ENCODE measurements at regions not wholly inside any gene's neighbourhood (a gene's known extent, or its start where the extent isn't known, plus 50 kb on each side); places are given as distances from the start of the nearest gene placed in this dataset.

DNA sequence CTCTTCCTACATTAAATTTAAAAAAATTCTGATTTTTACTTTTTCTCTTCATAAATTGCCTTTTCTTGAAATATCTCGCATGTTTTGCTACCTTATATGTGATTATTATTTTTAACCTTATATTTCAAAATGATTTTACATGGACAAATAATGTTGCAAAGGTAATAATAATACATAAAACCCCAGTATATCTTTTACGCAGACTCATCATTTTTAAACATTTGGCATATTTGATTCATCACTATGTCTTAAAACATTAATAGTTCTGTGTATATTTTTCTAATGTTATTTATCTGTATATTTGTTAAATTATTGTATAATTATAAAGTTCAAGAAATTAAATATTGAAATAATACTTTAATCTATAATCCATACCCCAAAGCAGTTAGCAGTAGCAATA is 350.8 kb downstream of the RPL10L start:
- TF ChIP-seq CREB1 (IDR thresholded peaks at IDR 0.05; ENCODE audit: low read depth) (no peak), NFIC (IDR thresholded peaks at IDR 0.05) (no peak), EGR1 (IDR thresholded peaks at IDR 0.05) (no peak)

GRCh38 chr14:46290706-46291105 is 360.9 kb downstream of the RPL10L start:
- no peak for TF ChIP-seq MAX (IDR thresholded peaks at IDR 0.05)
- no peak for TF ChIP-seq FOXM1 (IDR thresholded peaks at IDR 0.05; ENCODE audit: borderline replicate concordance, low read depth)
- no peak for TF ChIP-seq TAF1 (IDR thresholded peaks at IDR 0.05; ENCODE audit: low read depth)
- TF ChIP-seq NFIC (IDR thresholded peaks at IDR 0.05) = no peak
- TF ChIP-seq EGR1 (IDR thresholded peaks at IDR 0.05) = no peak
- no peak for TF ChIP-seq EP300 (IDR thresholded peaks at IDR 0.05; ENCODE audit: borderline replicate concordance)
- TF ChIP-seq, protein P1, sequence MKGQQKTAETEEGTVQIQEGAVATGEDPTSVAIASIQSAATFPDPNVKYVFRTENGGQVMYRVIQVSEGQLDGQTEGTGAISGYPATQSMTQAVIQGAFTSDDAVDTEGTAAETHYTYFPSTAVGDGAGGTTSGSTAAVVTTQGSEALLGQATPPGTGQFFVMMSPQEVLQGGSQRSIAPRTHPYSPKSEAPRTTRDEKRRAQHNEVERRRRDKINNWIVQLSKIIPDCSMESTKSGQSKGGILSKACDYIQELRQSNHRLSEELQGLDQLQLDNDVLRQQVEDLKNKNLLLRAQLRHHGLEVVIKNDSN (IDR thresholded peaks at IDR 0.05) = no peak

DNA sequence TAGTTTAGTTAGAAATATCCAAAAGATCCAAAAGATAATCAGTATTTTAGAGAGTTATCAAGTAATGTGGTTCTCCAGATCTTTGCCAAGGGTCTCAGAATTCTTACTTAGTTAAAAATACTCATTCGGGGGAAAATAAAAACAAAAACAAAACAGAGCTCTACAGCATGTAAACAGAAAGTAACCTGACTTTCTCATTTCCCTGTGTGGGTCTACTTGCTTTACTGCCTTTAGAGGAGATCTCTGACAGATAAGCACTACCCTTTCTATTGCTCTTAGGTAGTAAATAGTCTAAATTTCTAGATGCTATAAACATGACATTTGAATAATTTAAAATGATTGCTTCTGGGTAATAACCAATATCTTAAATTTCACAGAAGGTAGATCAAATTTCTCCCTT is 371.8 kb downstream of the RPL10L start:
- TF ChIP-seq FOXM1 (IDR thresholded peaks at IDR 0.05; ENCODE audit: borderline replicate concordance, low read depth) = no peak
- TF ChIP-seq, protein P1 (IDR thresholded peaks at IDR 0.05) = no peak
- TF ChIP-seq TEAD4 (IDR thresholded peaks at IDR 0.05) = no peak
- no peak for TF ChIP-seq EP300 (IDR thresholded peaks at IDR 0.05; ENCODE audit: borderline replicate concordance)

- TF ChIP-seq, protein P2, sequence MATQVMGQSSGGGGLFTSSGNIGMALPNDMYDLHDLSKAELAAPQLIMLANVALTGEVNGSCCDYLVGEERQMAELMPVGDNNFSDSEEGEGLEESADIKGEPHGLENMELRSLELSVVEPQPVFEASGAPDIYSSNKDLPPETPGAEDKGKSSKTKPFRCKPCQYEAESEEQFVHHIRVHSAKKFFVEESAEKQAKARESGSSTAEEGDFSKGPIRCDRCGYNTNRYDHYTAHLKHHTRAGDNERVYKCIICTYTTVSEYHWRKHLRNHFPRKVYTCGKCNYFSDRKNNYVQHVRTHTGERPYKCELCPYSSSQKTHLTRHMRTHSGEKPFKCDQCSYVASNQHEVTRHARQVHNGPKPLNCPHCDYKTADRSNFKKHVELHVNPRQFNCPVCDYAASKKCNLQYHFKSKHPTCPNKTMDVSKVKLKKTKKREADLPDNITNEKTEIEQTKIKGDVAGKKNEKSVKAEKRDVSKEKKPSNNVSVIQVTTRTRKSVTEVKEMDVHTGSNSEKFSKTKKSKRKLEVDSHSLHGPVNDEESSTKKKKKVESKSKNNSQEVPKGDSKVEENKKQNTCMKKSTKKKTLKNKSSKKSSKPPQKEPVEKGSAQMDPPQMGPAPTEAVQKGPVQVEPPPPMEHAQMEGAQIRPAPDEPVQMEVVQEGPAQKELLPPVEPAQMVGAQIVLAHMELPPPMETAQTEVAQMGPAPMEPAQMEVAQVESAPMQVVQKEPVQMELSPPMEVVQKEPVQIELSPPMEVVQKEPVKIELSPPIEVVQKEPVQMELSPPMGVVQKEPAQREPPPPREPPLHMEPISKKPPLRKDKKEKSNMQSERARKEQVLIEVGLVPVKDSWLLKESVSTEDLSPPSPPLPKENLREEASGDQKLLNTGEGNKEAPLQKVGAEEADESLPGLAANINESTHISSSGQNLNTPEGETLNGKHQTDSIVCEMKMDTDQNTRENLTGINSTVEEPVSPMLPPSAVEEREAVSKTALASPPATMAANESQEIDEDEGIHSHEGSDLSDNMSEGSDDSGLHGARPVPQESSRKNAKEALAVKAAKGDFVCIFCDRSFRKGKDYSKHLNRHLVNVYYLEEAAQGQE (IDR thresholded peaks at IDR 0.05; ENCODE audit: low read depth) = no peak
- TF ChIP-seq EP300 (IDR thresholded peaks at IDR 0.05; ENCODE audit: borderline replicate concordance) (no peak), ZBTB7A (IDR thresholded peaks at IDR 0.05; ENCODE audit: low read depth) (no peak), YY1 (IDR thresholded peaks at IDR 0.05; ENCODE audit: low read depth) (no peak), CEBPB (IDR thresholded peaks at IDR 0.05) (no peak), CREB1 (IDR thresholded peaks at IDR 0.05; ENCODE audit: low read depth) (no peak)
Observed at GRCh38 chr14:46279327-46279726, 372.3 kb downstream of the RPL10L start.

DNA sequence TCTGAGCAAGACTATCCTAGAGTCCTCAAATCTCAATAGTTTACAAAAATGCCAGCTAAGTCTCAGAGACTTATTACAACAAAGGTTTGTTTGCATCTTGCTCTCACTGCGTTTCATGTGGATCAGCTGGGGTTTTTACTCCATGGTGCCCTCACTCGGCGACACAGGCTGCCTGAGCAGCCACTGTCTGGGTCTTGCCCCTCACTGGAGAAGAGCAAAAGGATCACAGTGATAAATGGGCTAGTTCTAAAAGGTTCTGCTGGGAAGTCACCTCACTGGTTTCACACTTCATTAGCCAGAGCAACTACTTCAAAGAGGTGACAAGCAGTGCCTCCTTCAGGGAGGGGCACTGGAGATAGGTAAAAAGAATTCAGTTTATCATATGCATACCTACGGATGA is 392.0 kb downstream of the RPL10L start:
- TF ChIP-seq EGR1 (IDR thresholded peaks at IDR 0.05) (no peak), TEAD4 (IDR thresholded peaks at IDR 0.05) (no peak), YY1 (IDR thresholded peaks at IDR 0.05; ENCODE audit: low read depth) (no peak), EP300 (IDR thresholded peaks at IDR 0.05; ENCODE audit: borderline replicate concordance) (no peak), NFIC (IDR thresholded peaks at IDR 0.05) (no peak), FOXM1 (IDR thresholded peaks at IDR 0.05; ENCODE audit: borderline replicate concordance, low read depth) (no peak), RAD21 (IDR thresholded peaks at IDR 0.05; ENCODE audit: low read depth) (no peak), MAX (IDR thresholded peaks at IDR 0.05) (no peak), ZBTB7A (IDR thresholded peaks at IDR 0.05; ENCODE audit: low read depth) (no peak), TAF1 (IDR thresholded peaks at IDR 0.05; ENCODE audit: low read depth) (no peak)
- TF ChIP-seq, protein P2 (IDR thresholded peaks at IDR 0.05; ENCODE audit: low read depth) = no peak

DNA sequence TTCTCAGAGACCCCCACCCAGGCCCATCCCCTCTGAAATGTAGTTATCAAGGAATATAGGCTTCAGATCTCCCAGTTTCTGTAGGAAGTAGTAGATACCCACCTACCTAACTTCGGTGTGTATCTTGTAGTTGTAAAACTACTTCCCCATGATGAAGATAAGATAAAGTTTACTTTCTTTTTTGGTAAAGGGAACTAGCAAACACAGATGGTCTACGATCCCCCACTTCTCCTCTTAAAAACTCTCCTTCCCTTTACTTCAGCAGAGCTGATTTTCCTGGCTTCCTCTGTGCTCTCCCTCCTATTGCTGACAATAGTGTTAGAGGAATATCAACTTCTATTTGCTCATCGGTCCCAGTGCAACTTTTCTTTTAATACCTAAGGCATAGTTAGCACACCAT is 395.2 kb downstream of the RPL10L start:
- TF ChIP-seq MAX (IDR thresholded peaks at IDR 0.05) = no peak
- no peak for TF ChIP-seq TCF12 (IDR thresholded peaks at IDR 0.05; ENCODE audit: low read depth)
- no peak for TF ChIP-seq RAD21 (IDR thresholded peaks at IDR 0.05; ENCODE audit: low read depth)
- no peak for TF ChIP-seq EP300 (IDR thresholded peaks at IDR 0.05; ENCODE audit: borderline replicate concordance)
- no peak for TF ChIP-seq NFIC (IDR thresholded peaks at IDR 0.05)
- no peak for TF ChIP-seq CREB1 (IDR thresholded peaks at IDR 0.05; ENCODE audit: low read depth)
- TF ChIP-seq, protein P2 (IDR thresholded peaks at IDR 0.05; ENCODE audit: low read depth) = no peak
- TF ChIP-seq TEAD4 (IDR thresholded peaks at IDR 0.05) = no peak
- no peak for TF ChIP-seq CEBPB (IDR thresholded peaks at IDR 0.05)
- TF ChIP-seq ZBTB7A (IDR thresholded peaks at IDR 0.05; ENCODE audit: low read depth) = no peak
- TF ChIP-seq, protein P1 (IDR thresholded peaks at IDR 0.05) = no peak
